Spleen (tissue), 11 donors: ENCODE measurements at regions not wholly inside any gene's neighbourhood (a gene's known extent, or its start where the extent isn't known, plus 50 kb on each side); places are given as distances from the start of the nearest gene placed in this dataset.

Source experiments
- DNase-seq: peaks from one replicate; pipeline ENCODE4 v3.0.0-alpha.2; 2020
- H3K27ac ChIP-seq, 8 donors: fragments of 200-600 bp; sonication (generic) in 7 of 8; 1 replicate in 4 of 8; 2 replicates in 4 of 8; pipeline versions ENCODE4 v1.5.0 to v1.8.0; 2016 to 2021; ENCODE audit warnings: inconsistent platforms in 4 of 8, mild to moderate bottlenecking in 4 of 8, moderate library complexity in 1 of 8
- H3K27me3 ChIP-seq, 7 donors: fragments of 200-600 bp; sonication (generic) in 6 of 7; replicated peaks in 1 of 7; 1 replicate in 4 of 7; 2 replicates in 3 of 7; pipeline versions ENCODE4 v1.5.0 to v1.8.0; 2016 to 2021; ENCODE audit warnings: inconsistent platforms in 3 of 7, mild to moderate bottlenecking in 1 of 7
- H3K36me3 ChIP-seq, 6 donors: fragments of 200-600 bp; sonication (generic) in 5 of 6; 1 replicate in 4 of 6; 2 replicates in 2 of 6; pipeline versions ENCODE4 v1.5.0 to v1.8.0; 2016 to 2021; ENCODE audit warnings: inconsistent platforms in 2 of 6
- H3K4me1 ChIP-seq, 6 donors: fragments of 200-600 bp; sonication (generic) in 5 of 6; 1 replicate in 3 of 6; 2 replicates in 3 of 6; pipeline versions ENCODE4 v1.5.0 to v1.8.0; 2016 to 2021; ENCODE audit warnings: inconsistent platforms in 3 of 6
- H3K4me3 ChIP-seq, 8 donors: fragments of 200-600 bp; sonication (generic) in 7 of 8; 1 replicate in 4 of 8; 2 replicates in 4 of 8; pipeline versions ENCODE4 v1.5.0 to v1.8.0; 2016 to 2021; ENCODE audit warnings: inconsistent platforms in 4 of 8, mild to moderate bottlenecking in 4 of 8, moderate library complexity in 2 of 8
- H3K9me3 ChIP-seq, 8 donors: fragments of 200-600 bp; sonication (generic) in 7 of 8; 1 replicate in 4 of 8; 2 replicates in 4 of 8; pipeline versions ENCODE4 v1.5.0 to v1.8.0; 2016 to 2021; ENCODE audit warnings: inconsistent platforms in 4 of 8
- POLR2A ChIP-seq, 3 donors: fragments of 450-650 bp; IDR thresholded peaks; one replicate each; pipeline ENCODE4 v1.5.1; 2017; ENCODE audit warnings: antibody characterized with exemption in 3 of 3, mild to moderate bottlenecking in 1 of 3
- POLR2AphosphoS5 ChIP-seq, 3 donors: sonication (generic); formaldehyde crosslinking; IDR thresholded peaks; one replicate each; pipeline ENCODE4 v1.5.1; 2017; ENCODE audit warnings: antibody characterized with exemption in 3 of 3
- WGBS, 5 donors: extraction: QIAGEN DNeasy Blood & Tissue Kit in 3 of 5; methylation state at CpG; one replicate each; pipeline versions ENCODE4 v1.1.5 to v1.1.7; 2013 to 2018; 5-methylcytosine and 5-hydroxymethylcytosine counted together
- intact Hi-C: fragments of 100-400 bp; cut with DNase I; formaldehyde crosslinking; loops from one replicate; pipeline ENCODE4 v1.15.0; 2023; ENCODE audit warnings: low total_unique reads
- TF ChIP-seq, protein P1 (sequence below), 11 experiments: fragments of 200-600 bp in 7 of 11; fragments of 450-650 bp in 4 of 11; sonication (generic) in 4 of 11; IDR thresholded peaks in 8 of 11; conservative IDR thresholded peaks in 3 of 11; 1 replicate in 7 of 11; 2 replicates in 4 of 11; pipeline versions ENCODE4 v1.4.0 to v1.8.0; 2016 to 2021; ENCODE audit warnings: antibody characterized with exemption in 11 of 11, inconsistent platforms in 4 of 11, mild to moderate bottlenecking in 1 of 11
- donor health status: healthy with polysubstance abuse.
- donor health status: DM: no; HTN: no; CAD: no; lungs with moderate emphysema.
- donor health status: DM: no; HTN: no; CAD: no.
- donor health status: Bipolar disorder and iron deficiency.
- donor health status: healthy.
- donor health status: DM: no; HTN: no; CAD: no.
- donor health status: DM: yes; HTN: yes; CAD: no.

DNA sequence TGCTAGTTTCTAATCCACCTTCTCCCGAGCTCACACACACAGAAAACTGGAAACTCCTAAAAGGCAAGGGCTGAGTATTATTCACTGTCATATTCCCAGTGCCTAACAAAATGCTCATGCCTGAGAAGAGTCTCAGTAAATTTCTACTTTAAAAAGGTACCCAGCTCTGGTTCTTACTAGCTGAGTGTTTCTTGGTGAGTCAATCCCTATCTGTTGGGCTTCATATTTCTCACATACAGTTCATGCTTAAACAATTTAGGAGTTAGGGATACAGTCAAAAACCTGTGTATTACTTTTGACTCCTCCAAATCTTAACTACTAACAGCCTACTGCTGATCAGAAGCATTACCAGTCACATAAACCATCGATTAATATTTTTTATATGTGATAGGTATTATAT, 204.9 kb downstream of the EN1 start:
- no peaks in the 10 kb centered on the region for H3K36me3 ChIP-seq
- no peaks in the 10 kb centered on the region for H3K4me1 ChIP-seq
- no peak for DNase-seq
- WGBS, 5 donors, result 54 to 83% (median 77%) methylated on average over 2 of the region's 2 CpGs
- no peak for TF ChIP-seq POLR2AphosphoS5 (IDR thresholded peaks at IDR 0.05)
- no peak for TF ChIP-seq POLR2A (IDR thresholded peaks at IDR 0.05)
- TF ChIP-seq, protein P1, sequence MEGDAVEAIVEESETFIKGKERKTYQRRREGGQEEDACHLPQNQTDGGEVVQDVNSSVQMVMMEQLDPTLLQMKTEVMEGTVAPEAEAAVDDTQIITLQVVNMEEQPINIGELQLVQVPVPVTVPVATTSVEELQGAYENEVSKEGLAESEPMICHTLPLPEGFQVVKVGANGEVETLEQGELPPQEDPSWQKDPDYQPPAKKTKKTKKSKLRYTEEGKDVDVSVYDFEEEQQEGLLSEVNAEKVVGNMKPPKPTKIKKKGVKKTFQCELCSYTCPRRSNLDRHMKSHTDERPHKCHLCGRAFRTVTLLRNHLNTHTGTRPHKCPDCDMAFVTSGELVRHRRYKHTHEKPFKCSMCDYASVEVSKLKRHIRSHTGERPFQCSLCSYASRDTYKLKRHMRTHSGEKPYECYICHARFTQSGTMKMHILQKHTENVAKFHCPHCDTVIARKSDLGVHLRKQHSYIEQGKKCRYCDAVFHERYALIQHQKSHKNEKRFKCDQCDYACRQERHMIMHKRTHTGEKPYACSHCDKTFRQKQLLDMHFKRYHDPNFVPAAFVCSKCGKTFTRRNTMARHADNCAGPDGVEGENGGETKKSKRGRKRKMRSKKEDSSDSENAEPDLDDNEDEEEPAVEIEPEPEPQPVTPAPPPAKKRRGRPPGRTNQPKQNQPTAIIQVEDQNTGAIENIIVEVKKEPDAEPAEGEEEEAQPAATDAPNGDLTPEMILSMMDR (IDR thresholded peaks at IDR 0.05 in 8 of 11, conservative IDR thresholded peaks at IDR 0.05 in 3 of 11), result no peak
- H3K27ac ChIP-seq, result no peak overlapping the region
- no peaks in the 10 kb centered on the region for H3K27me3 ChIP-seq
- intact Hi-C loops, result no loop called here
- no peaks in the 10 kb centered on the region for H3K9me3 ChIP-seq
- H3K4me3 ChIP-seq, result no peak overlapping the region

DNA sequence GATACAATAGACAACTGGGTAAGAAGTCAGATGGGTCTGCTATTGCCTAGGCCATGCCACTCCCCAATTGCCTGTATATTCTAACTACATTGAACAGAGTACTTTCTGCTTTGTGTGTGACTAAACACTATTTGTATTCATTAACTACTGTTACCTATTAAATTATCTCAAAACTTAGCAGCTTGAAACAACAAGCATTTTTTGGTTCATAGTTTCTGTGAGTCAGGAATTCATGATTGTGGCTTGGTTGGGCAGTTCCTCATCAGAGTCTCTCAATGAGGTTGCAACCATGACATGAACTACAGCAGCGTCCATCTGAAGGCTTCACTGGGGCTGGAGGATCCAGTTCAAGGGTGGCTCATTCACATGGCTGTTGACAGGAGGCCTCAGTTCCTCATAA, 205.7 kb downstream of the EN1 start:
- Histone ChIP-seq H3K4me1 (no peaks in the 10 kb centered on the region), H3K4me3 (no peak overlapping the region), H3K27ac (no peak overlapping the region), H3K9me3 (no peaks in the 10 kb centered on the region), H3K36me3 (no peaks in the 10 kb centered on the region), H3K27me3 (no peaks in the 10 kb centered on the region)
- TF ChIP-seq POLR2AphosphoS5 (IDR thresholded peaks at IDR 0.05) (no peak), POLR2A (IDR thresholded peaks at IDR 0.05) (no peak)
- TF ChIP-seq, protein P1 (IDR thresholded peaks at IDR 0.05 in 8 of 11, conservative IDR thresholded peaks at IDR 0.05 in 3 of 11), result no peak
- 56 to 70% (median 66%) methylated on average over 1 of the region's 1 CpG for WGBS, 5 donors
- intact Hi-C loops, result no loop called here
- no peak for DNase-seq

DNA sequence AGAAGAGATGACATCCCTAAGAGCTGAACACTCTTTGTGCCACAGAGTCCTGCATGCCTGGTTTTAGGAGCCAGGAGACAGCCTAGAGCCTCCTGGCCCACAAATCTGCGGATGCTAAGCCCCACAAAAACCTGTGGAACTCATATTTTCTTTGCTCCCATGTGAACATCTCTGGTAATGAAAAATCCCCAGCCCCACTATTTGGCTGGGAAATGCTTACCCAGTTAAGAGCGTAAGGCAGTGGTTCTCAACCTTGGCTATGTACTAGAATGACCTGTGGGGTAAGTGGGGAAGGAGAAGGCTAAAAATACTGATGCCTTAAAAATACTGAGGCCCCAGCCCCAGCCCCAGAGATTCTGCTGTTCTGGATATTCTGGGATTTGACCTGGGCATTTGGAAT, 208.1 kb downstream of the EN1 start:
- no peaks in the 10 kb centered on the region for H3K36me3 ChIP-seq
- H3K27me3 ChIP-seq, result no peaks in the 10 kb centered on the region
- 71 to 82% (median 76%) methylated on average over 2 of the region's 2 CpGs for WGBS, 5 donors
- no peaks in the 10 kb centered on the region for H3K9me3 ChIP-seq
- no peak overlapping the region for H3K27ac ChIP-seq
- H3K4me1 ChIP-seq, result no peaks in the 10 kb centered on the region
- intact Hi-C loops, result no loop called here
- no peak for DNase-seq
- TF ChIP-seq POLR2A (IDR thresholded peaks at IDR 0.05) (no peak), POLR2AphosphoS5 (IDR thresholded peaks at IDR 0.05) (no peak)
- TF ChIP-seq, protein P1 (IDR thresholded peaks at IDR 0.05 in 8 of 11, conservative IDR thresholded peaks at IDR 0.05 in 3 of 11), result no peak
- no peak overlapping the region for H3K4me3 ChIP-seq

DNA sequence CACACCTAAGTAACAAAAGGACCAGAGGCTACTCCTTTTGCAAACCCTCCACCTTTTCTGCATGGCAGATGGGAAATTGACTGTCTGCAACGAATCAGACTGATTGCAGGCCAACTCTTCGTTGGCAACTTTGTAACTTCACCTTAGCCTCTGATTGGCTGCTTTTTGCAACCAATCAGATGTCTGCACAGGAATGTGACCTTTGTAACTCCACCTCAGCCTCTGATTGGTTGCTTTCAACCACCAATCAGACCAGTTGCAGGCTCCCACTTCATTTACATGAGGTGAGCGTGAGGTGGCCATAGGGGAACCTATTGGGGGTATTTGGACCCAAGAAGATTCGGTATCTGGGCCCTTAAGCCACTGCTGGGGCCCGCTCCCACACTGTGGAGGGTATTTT, 209.0 kb downstream of the EN1 start:
- no peak overlapping the region for H3K4me3 ChIP-seq
- intact Hi-C loops, result no loop called here
- H3K27ac ChIP-seq, result no peak overlapping the region
- no peak for DNase-seq
- H3K27me3 ChIP-seq, result no peaks in the 10 kb centered on the region
- no peaks in the 10 kb centered on the region for H3K36me3 ChIP-seq
- WGBS, 5 donors, result 60 to 69% (median 68%) methylated on average over 5 of the region's 5 CpGs
- no peaks in the 10 kb centered on the region for H3K4me1 ChIP-seq
- TF ChIP-seq, protein P1 (IDR thresholded peaks at IDR 0.05 in 8 of 11, conservative IDR thresholded peaks at IDR 0.05 in 3 of 11), result no peak
- TF ChIP-seq POLR2A (IDR thresholded peaks at IDR 0.05), result no peak
- TF ChIP-seq POLR2AphosphoS5 (IDR thresholded peaks at IDR 0.05), result no peak
- no peaks in the 10 kb centered on the region for H3K9me3 ChIP-seq
